Activated T-cell treated with anti-CD3 and anti-CD28 coated beads for 4 hours (primary cell): ENCODE measurements at regions not wholly inside any gene's neighbourhood (a gene's known extent, or its start where the extent isn't known, plus 50 kb on each side); places are given as distances from the start of the nearest gene placed in this dataset.
"Not testable (repeated sequence)": the region's sequence is repeated elsewhere in the genome, so short reads cannot be mapped to it uniquely, and the experiment has no call there.

Experiments
- DNase-seq: peaks from one replicate; pipeline ENCODE4 v3.0.0-alpha.2; 2020

- not testable (repeated sequence) for DNase-seq
Measured at GRCh38 chr14:52122163-52122562, 53.3 kb upstream of the NID2 start.

DNA sequence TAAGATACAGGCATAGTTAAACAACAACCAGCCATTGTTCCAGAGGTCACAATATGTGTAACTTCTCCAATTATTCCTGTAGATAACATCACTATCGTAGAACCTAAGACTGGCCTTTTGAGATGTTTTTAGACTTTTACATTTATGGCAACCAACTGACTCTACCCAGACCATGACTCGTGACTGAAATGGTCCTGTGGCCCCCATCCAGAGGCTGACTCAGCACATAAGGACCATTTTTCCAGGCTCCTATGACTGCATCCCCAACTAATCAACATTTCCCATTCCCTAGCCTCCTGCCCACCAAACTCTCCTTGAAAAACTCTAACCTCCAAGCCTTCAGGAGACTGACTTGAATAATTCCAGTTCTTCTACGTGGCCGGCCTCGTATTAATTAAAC lies 52.6 kb upstream of the NID2 start:
- DNase-seq: no peak

DNA sequence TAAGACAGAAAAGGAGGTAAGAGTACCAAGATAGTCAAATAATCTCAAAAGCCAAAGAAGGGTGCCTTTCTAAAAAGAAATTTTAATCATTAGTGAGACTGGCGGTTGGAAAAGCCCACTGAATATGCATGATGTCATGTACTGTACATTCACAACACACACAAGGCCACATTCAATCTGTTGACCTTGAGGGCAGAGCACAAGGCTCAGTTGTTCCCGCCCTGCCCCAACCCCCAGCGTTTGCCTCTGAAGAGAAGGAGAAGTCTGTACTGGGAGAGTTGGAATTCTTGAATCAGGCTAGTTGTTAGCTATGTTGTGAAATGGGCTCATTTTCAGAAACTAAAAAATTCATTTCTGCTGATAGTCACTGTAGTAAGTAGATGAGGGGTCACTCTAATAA lies 50.2 kb upstream of the NID2 start:
- DNase-seq: no peak
